ENCODE measurements at regions not wholly inside any gene's neighbourhood (a gene's known extent, or its start where the extent isn't known, plus 50 kb on each side); places are given as distances from the start of the nearest gene placed in this dataset.

- Mint-ChIP-seq H3K27me3 (peaks cover 36% of the 10 kb centered on the region), H3K4me3 (peak overlapping the region; percentile 36), H3K4me1 (ENCODE audit: low read depth) (peaks cover 10% of the 10 kb centered on the region), H3K27ac (no peak overlapping the region), H3K36me3 (ENCODE audit: low read depth) (no peaks in the 10 kb centered on the region), H3K9me3 (no peaks in the 10 kb centered on the region)
- CTCF ChIA-PET: interaction anchor here (1.1 kb wide), 2 partner anchors 39 to 71 kb away, joined by 3 to 5 read pairs; no protein-coding TSS in a partner anchor
- TF ChIP-seq CTCF (IDR thresholded peaks at IDR 0.05): no peak
- peak; percentile 67 for ATAC-seq
- POLR2A ChIA-PET: no interaction called here
- peak; percentile 45 for DNase-seq
- intact Hi-C loops (cut with micrococcal nuclease): no loop called here
Measured at GRCh38 chr3:168249550-168250414, 154.1 kb upstream of the GOLIM4 start.

DNA sequence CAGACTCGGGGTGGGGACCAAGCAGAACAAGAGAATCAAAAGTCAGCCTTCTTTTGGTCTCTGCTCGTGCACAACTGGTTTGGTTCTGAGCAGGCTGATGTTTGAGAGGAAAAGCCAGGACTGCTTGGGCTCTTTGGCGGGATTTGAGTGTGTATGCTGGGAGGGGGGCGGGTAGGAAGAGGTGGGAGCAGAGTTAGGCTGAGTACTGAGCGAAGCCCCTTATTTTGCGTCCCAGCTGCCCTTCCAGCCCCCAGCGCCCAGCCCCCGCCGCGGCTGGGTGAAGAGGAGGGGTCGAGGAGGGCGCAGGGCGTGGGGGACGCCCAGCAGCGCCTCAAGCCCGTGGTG lies 153.5 kb upstream of the GOLIM4 start:
- no peak for TF ChIP-seq CTCF (IDR thresholded peaks at IDR 0.05)
- Mint-ChIP-seq H3K27me3 (peaks cover 36% of the 10 kb centered on the region), H3K27ac (no peak overlapping the region), H3K9me3 (no peaks in the 10 kb centered on the region), H3K36me3 (ENCODE audit: low read depth) (no peaks in the 10 kb centered on the region), H3K4me3 (peak overlapping the region; percentile 17), H3K4me1 (ENCODE audit: low read depth) (peaks cover 10% of the 10 kb centered on the region)
- no peak for DNase-seq
- ChIA-PET POLR2A (no interaction called here), CTCF (interaction anchor here (1.1 kb wide), 1 partner anchor 70 kb away, joined by 3 read pairs; no protein-coding TSS in a partner anchor)
- peak; percentile 4 for ATAC-seq
- intact Hi-C loops (cut with micrococcal nuclease): no loop called here

DNA sequence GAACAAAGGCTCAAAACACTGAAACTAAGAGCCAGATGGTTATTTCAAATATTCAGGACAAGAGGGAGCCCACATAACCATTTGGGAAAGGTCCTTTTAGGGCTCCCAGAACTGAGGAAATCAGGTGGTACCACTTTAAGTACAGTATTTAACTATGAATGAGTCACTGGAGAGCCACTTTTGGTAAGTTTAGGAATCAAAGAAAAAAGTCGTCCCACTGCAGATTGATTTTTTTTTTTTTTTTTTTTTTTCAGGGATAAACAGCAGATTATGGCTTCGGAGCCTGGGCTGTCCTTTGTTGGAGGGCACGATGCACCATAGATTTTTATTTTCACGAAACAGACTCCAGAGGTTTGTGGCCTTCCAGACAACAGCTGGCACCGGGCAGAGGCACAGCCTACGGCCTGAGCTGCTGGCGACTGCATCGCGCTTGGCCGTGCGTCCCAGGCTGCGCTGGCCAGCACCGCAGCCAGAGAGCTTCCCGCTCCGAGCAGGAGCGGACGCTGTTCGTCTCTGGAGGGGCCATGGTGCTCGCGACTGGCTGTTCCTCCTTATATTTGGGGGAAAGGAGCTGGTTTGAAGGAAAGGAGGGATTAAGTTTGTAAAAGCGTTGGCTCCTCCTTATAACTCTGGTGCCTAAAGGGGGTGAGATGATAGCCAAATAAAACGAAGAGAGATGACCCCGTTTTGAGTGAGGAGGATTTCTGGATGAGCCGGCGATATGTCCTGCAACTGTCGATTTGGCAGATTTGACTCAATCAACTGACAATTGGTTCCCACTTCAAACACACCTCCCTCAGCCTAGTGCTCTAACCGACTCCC lies 152.9 kb upstream of the GOLIM4 start:
- H3K27me3 Mint-ChIP-seq: peaks cover 34% of the 10 kb centered on the region
- CTCF ChIA-PET: no interaction called here
- intact Hi-C loops (cut with micrococcal nuclease): no loop called here

DNA sequence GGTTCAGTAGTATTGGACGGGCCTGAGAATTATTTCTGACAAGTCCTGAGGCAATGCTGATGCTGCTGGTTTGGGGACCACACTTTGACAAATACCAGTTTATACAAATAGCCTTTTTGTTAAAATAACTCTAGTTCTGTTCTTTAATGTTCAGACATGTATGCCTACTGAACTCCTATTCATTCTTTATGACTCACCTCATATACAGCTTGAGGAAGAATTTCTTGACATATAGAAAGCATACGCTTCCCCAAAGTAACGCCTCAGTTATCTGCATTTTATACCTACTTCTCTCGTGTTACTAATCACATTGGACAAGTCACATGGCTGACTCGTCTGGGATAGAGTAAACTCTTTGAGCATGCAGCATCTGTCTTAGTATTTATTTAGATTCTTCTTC lies 145.4 kb upstream of the GOLIM4 start:
- no peak for TF ChIP-seq CTCF (IDR thresholded peaks at IDR 0.05)
- H3K27ac Mint-ChIP-seq: no peak overlapping the region
- ATAC-seq (no peak), DNase-seq (no peak)
- H3K9me3 Mint-ChIP-seq: no peaks in the 10 kb centered on the region
- POLR2A ChIA-PET: no interaction called here
- H3K4me3 Mint-ChIP-seq: no peak overlapping the region
- CTCF ChIA-PET: no interaction called here
- intact Hi-C loops (cut with micrococcal nuclease): no loop called here
- H3K4me1 Mint-ChIP-seq (ENCODE audit: low read depth): no peaks in the 10 kb centered on the region
- H3K36me3 Mint-ChIP-seq (ENCODE audit: low read depth): no peaks in the 10 kb centered on the region
- H3K27me3 Mint-ChIP-seq: peaks cover 2% of the 10 kb centered on the region

More for the DNA sequence above, 152.9 kb upstream of the GOLIM4 start:
- no peaks in the 10 kb centered on the region for H3K36me3 Mint-ChIP-seq (ENCODE audit: low read depth)
- peak overlapping the region; percentile 36 for H3K4me3 Mint-ChIP-seq
- ATAC-seq (no peak), DNase-seq (no peak)
- peaks cover 10% of the 10 kb centered on the region for H3K4me1 Mint-ChIP-seq (ENCODE audit: low read depth)
- no peak for TF ChIP-seq CTCF (IDR thresholded peaks at IDR 0.05)
- POLR2A ChIA-PET: no interaction called here
- H3K9me3 Mint-ChIP-seq: no peaks in the 10 kb centered on the region
- H3K27ac Mint-ChIP-seq: no peak overlapping the region

- intact Hi-C loops (cut with micrococcal nuclease): no loop called here
Measured at GRCh38 chr3:168239287-168239686, 143.6 kb upstream of the GOLIM4 start.

More at GRCh38 chr3:168239287-168239686, 143.6 kb upstream of the GOLIM4 start:
- H3K4me1 Mint-ChIP-seq (ENCODE audit: low read depth): no peaks in the 10 kb centered on the region
- ChIA-PET CTCF (no interaction called here), POLR2A (no interaction called here)
- H3K27ac Mint-ChIP-seq: no peak overlapping the region
- DNase-seq (no peak), ATAC-seq (no peak)
- H3K4me3 Mint-ChIP-seq: no peak overlapping the region
- H3K36me3 Mint-ChIP-seq (ENCODE audit: low read depth): no peaks in the 10 kb centered on the region
- H3K27me3 Mint-ChIP-seq: peaks cover 2% of the 10 kb centered on the region
- H3K9me3 Mint-ChIP-seq: no peaks in the 10 kb centered on the region
- no peak for TF ChIP-seq CTCF (IDR thresholded peaks at IDR 0.05)

Measured in activated CD8-positive, alpha-beta T cell treated with anti-CD3 and anti-CD28 coated beads for 36 hours (primary cell).